K562 (cell line): ENCODE measurements at regions not wholly inside any gene's neighbourhood (a gene's known extent, or its start where the extent isn't known, plus 50 kb on each side); places are given as distances from the start of the nearest gene placed in this dataset.

Experiments used
- ATAC-seq: fragments of 200-7000 bp; cut with Tn5 transposase; 3 replicates; pipeline ENCODE4 v1.9.1; 2020; ENCODE audit warnings: moderate library complexity
- BruUV-seq: library from RNA; stranded (reverse); fragments of 400-500 nt; replicated peaks from 2 replicates; lab custom pipeline; 2021; lab: Mats Ljungman, UMichigan
- CTCF ChIA-PET: fragments of 300-600 bp; formaldehyde crosslinking; extraction: SDS; loops from one replicate; lab custom pipeline; 2021; ENCODE audit warnings: low intra/inter-chr PET ratio; lab: Yijun Ruan, JAX
- POLR2A ChIA-PET: fragments of 300-600, 350-650 bp; sonication (Branson Sonifier 250); formaldehyde crosslinking; extraction: SDS; loops from one replicate; lab custom pipeline; 2021; ENCODE audit warnings: antibody characterized with exemption, inconsistent platforms; lab: Yijun Ruan, JAX
- DNase-seq, 4 experiments: peaks; one replicate each; pipeline versions ENCODE4 v3.0.0 to v3.0.0-alpha.2; 2011 to 2018; ENCODE audit warnings: low spot score in 3 of 4, mixed read lengths in 3 of 4; ENCODE audit errors: extremely low read depth in 1 of 4
- FAIRE-seq: peaks from 2 replicates; lab custom pipeline; 2011; peaks lifted over from hg19 to GRCh38; lab: Jason Lieb, UNC
- H2AFZ ChIP-seq: 2 replicates; pipeline ENCODE4 v1.6.0; 2011; ENCODE audit warnings: low read depth, low read length, control low read depth, inconsistent platforms
- H3K27ac ChIP-seq: fragments of 200-600 bp; 3 replicates; pipeline ENCODE4 v1.8.0; 2011; ENCODE audit warnings: low read depth, mild to moderate bottlenecking, control low read depth, inconsistent platforms, low read length, moderate library complexity, mixed read lengths; ENCODE audit errors: extremely low read depth
- H3K27me3 ChIP-seq, 2 experiments: fragments of 300-600 bp in 1 of 2; 2 replicates in 1 of 2; 3 replicates in 1 of 2; pipeline versions ENCODE4 v1.6.0 to v1.8.0; 2011; ENCODE audit warnings: inconsistent platforms in 2 of 2, low read length in 2 of 2, mild to moderate bottlenecking in 1 of 2, mixed read lengths in 1 of 2, moderate library complexity in 1 of 2; ENCODE audit not compliant: control insufficient read depth in 2 of 2, insufficient read depth in 2 of 2
- H3K36me3 ChIP-seq: fragments of 300-600 bp; 3 replicates; pipeline ENCODE4 v1.8.0; 2011; ENCODE audit warnings: mild to moderate bottlenecking, low read length, inconsistent platforms; ENCODE audit not compliant: control insufficient read depth, insufficient read depth
- H3K4me1 ChIP-seq, 2 experiments: fragments of 200-600 bp in 1 of 2; replicated peaks in 1 of 2; 2 replicates in 1 of 2; 3 replicates in 1 of 2; pipeline versions ENCODE4 v1.5.1 to v1.8.0; 2011; ENCODE audit warnings: inconsistent platforms in 2 of 2, low read length in 2 of 2, mild to moderate bottlenecking in 1 of 2, mixed read lengths in 1 of 2, moderate library complexity in 1 of 2; ENCODE audit not compliant: control insufficient read depth in 2 of 2, insufficient read depth in 2 of 2
- H3K4me2 ChIP-seq: 2 replicates; pipeline ENCODE4 v1.6.1; 2011; ENCODE audit warnings: low read length, control low read depth, inconsistent platforms, mixed read lengths; ENCODE audit not compliant: insufficient read depth
- H3K4me3 ChIP-seq: fragments of 200-600 bp; sonication (generic), shearing (Covaris generic); 2 replicates; pipeline ENCODE4 v1.5.1; 2016; ENCODE audit warnings: control low read depth, inconsistent platforms
- H3K79me2 ChIP-seq: fragments of 200-600 bp; 3 replicates; pipeline ENCODE4 v1.8.0; 2011; ENCODE audit warnings: low read length, inconsistent platforms; ENCODE audit not compliant: control insufficient read depth, insufficient read depth
- H3K9ac ChIP-seq, 2 experiments: 2 replicates each; pipeline versions ENCODE4 v1.6.0 to v1.6.1; 2011; ENCODE audit warnings: low read depth in 2 of 2, low read length in 2 of 2, control low read depth in 1 of 2, inconsistent platforms in 1 of 2, mild to moderate bottlenecking in 1 of 2, mixed read lengths in 1 of 2; ENCODE audit not compliant: insufficient read depth in 1 of 2
- H3K9me1 ChIP-seq: one replicate; pipeline ENCODE4 v1.6.0; 2011; ENCODE audit warnings: inconsistent platforms, mild to moderate bottlenecking, low read length, moderate library complexity; ENCODE audit not compliant: control insufficient read depth, insufficient read depth
- H3K9me3 ChIP-seq: replicated peaks from 2 replicates; pipeline ENCODE4 v1.5.1; 2011; ENCODE audit warnings: low read depth, low read length, inconsistent platforms; ENCODE audit not compliant: control insufficient read depth, insufficient read depth
- H4K20me1 ChIP-seq: replicated peaks from 2 replicates; pipeline ENCODE4 v1.6.1; 2011; ENCODE audit warnings: low read length, inconsistent platforms, mixed read lengths; ENCODE audit not compliant: control insufficient read depth, insufficient read depth
- CREB1 ChIP-seq, 2 experiments: sonication (generic) in 1 of 2; formaldehyde crosslinking in 1 of 2; IDR thresholded peaks; 2 replicates each; pipeline versions ENCODE4 v1.6.1 to v1.8.0; 2012 to 2022; ENCODE audit warnings: inconsistent platforms in 1 of 2, mild to moderate bottlenecking in 1 of 2, missing genetic modification reagents in 1 of 2, moderate library complexity in 1 of 2
- NFIC ChIP-seq: fragments of 450-650 bp; IDR thresholded peaks from 2 replicates; pipeline ENCODE4 v1.6.1; 2017; ENCODE audit warnings: mild to moderate bottlenecking, inconsistent platforms
- PHF20 ChIP-seq: fragments of 450-650 bp; IDR thresholded peaks from 2 replicates; pipeline ENCODE4 v1.6.1; 2018; ENCODE audit not compliant: partially characterized antibody
- PRDM10 ChIP-seq: fragments of 450-650 bp; IDR thresholded peaks from 2 replicates; pipeline ENCODE4 v1.6.1; 2018; ENCODE audit not compliant: partially characterized antibody
- PTTG1 ChIP-seq: fragments of 450-650 bp; IDR thresholded peaks from 2 replicates; pipeline ENCODE4 v1.6.1; 2016; ENCODE audit warnings: low read depth, mild to moderate bottlenecking, missing genetic modification characterization, missing compliant biosample characterization
- TSC22D4 ChIP-seq: fragments of 450-650 bp; IDR thresholded peaks from 2 replicates; pipeline ENCODE4 v1.6.1; 2016; ENCODE audit warnings: missing genetic modification characterization, missing biosample characterization, control low read depth
- WGBS: fragments of 100-300 bp; shearing (Covaris generic); methylation state at CpG from one replicate; pipeline ENCODE4 v1.1.6; 2016; ENCODE audit warnings: low coverage, mixed read lengths; ENCODE audit not compliant: insufficient coverage; ENCODE audit errors: missing lambda C conversion rate; 5-methylcytosine and 5-hydroxymethylcytosine counted together
- in situ Hi-C: fragments of 300-500 bp; cut with MboI; formaldehyde crosslinking; loops from 4 replicates; pipeline ENCODE4 v1.15.0; 2018; ENCODE audit warnings: inconsistent platforms, mixed read lengths
- intact Hi-C: fragments of 100-400 bp; cut with micrococcal nuclease; formaldehyde crosslinking; loops from 2 replicates; pipeline ENCODE4 v1.14.2; 2022

- Histone ChIP-seq H3K9ac (no peak overlapping the region), H3K27me3 (no peaks in the 10 kb centered on the region), H2AFZ (no peak overlapping the region), H4K20me1 (no peaks in the 10 kb centered on the region), H3K9me1 (no peaks in the 10 kb centered on the region), H3K4me1 (no peaks in the 10 kb centered on the region), H3K4me3 (no peak overlapping the region), H3K27ac (no peak overlapping the region), H3K9me3 (no peaks in the 10 kb centered on the region), H3K79me2 (no peaks in the 10 kb centered on the region), H3K4me2 (no peak overlapping the region), H3K36me3 (no peaks in the 10 kb centered on the region)
- ChIA-PET CTCF (no interaction called here), POLR2A (no interaction called here)
- ATAC-seq (no peak), FAIRE-seq (no peak), DNase-seq (no peak)
- WGBS = 14% methylated on average over 1 of the region's 1 CpG
- no TSS peak for BruUV-seq
- in situ Hi-C loops (no loop called here), intact Hi-C loops (loop anchor here (5.0 to 10.0 kb wide), 3 partner anchors 243 to 496 kb away; no protein-coding TSS in a partner anchor)
- TF ChIP-seq NFIC (peak; percentile 51; the same call in 1 of the 2 replicates), CREB1 (IDR thresholded peaks at IDR 0.05) (no peak), CREB1 (CRISPR knock-in tag; IDR thresholded peaks at IDR 0.05) (no peak), TSC22D4 (no peak), PHF20 (no peak), PRDM10 (no peak), PTTG1 (tag) (no peak)
Measured at GRCh38 chrX:80879143-80879542, 69.5 kb upstream of the BRWD3 start.
